ENCODE measurements at regions not wholly inside any gene's neighbourhood (a gene's known extent, or its start where the extent isn't known, plus 50 kb on each side); places are given as distances from the start of the nearest gene placed in this dataset.

DNA sequence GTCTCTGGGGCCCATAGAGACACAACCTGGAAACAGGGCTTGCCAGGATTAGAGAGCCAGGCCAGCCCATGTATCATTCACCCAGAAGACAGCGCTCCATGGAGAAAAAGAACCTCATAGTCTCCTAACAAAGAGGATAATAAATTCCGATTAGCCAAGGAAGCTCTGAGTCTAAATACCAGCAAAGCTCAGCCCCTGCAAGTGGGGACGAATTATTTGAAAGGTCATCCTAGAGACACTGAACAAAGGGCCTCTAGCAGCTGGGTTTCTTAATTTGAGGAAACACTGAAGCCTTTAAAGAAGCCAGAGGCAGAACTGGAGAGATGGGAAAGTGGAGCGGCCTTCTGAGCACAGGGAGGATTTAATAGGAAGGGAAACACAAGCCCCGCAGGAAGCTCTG is 287.1 kb upstream of the ZNF462 start:
- DNase-seq = no peak

GRCh38 chr9:106576232-106576760 is 286.7 kb upstream of the ZNF462 start:
- DNase-seq = no peak

GRCh38 chr9:106577121-106577520 is 285.8 kb upstream of the ZNF462 start:
- DNase-seq = no peak

DNA sequence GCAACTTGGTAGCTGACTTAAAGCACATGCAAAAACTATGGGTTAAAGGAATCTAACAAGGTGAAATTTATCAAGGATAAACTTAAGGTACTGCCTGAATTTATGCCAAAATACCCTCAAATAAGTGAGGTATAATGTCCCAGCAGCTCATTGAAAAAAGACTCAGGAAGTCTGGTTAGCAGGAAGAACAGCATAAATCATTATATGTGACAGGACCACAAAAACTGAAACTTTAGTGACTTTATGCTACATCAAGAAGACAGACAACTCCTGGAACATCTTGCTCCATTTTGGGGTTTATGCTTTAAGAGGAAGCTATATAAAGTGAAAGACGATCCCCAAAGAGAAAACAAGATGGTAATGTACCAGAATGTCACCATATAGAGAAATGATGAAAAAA is 282.4 kb upstream of the ZNF462 start:
- no peak for DNase-seq

DNA sequence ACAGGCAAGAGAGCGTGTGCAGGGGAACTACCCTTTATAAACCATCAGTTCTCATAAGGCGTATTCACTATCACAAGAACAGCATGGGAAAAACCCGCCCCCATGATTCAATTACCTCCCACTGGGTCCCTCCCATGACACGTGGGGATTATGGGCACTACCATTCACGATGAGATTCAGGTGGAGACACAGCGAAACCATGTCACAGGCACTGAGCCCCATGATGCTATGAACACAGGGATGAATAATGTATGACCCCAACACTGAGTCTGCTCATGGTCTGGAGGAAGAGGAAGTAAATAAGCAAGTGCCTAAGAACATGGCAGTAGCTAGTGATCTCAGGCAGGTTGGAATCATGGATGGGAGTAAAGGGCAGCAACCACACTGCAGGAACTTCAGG is 281.0 kb upstream of the ZNF462 start:
- DNase-seq = no peak

- DNase-seq = no peak
Measured at GRCh38 chr9:106583751-106584150, 279.2 kb upstream of the ZNF462 start.

DNA sequence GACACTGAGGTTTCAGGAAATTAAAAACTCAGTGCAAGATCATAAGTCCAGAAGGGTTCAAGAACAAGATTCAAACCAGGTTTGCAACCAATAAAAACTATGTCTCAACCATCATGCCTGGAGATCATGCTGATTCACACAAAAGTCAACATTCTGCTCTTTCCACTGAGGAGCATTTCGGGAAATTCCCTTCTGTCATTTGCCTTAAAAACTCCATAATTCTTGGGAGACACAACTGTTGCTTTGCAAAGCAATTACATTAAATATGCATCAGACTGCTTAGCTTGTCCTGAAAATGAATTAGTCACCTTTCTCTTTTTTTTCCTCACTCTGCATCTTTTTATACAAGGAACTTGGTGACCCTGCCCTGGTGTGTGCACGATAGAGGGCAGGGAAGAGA is 275.9 kb upstream of the ZNF462 start:
- DNase-seq = no peak

DNA sequence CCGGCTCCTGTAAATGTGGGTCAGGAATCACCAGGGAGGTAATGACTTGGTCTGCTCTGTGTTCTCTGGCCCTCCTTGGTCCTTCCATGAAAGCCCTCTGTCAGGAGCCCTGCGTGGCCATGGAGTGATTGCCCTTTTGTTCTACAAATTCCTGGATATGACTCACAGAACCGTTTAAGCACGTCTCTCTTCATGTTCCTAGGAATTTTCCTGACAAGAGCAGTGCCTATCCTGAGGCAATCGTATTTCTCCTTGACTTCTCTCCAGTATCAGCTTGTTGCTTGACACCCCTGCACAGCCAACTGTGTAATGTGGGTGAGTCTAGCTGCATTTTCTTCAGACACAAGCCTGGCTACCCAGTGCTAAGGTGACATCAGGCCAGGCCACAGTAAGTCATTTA is 274.3 kb upstream of the ZNF462 start:
- no peak for DNase-seq

DNA sequence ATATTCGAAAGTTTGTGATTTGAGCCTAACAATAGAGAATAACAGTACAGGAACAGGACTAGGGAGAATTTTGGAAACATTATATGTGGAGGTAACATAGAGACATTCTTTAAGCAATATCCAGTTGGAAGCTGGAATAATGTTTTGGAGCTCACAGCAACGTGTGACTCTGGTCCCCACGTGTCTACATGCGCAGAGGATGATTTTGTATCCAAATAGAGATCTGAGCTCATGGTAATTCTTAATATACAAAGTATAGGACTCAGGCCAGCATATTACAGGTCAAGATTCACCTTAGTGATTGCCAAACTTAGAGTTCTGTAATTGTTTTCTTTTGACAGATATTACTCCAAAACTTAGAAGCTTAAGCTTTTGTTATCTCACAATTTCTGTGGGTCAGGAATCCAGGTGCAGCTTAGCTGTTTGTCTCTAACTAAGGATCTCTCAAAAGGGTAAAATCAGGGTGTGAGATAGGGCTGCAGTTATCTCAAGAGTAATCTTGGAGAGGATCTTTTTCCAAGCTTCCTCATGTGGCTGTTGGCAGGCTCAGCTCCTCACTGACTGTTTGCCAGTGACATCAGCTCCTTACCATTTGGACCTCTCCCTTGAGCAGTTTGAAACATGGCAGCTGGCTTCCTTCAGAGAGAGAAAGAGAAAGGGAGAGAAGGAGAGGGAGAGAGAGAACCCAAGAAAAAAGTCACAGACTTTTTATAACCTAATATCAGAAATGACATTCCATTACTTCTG is 272.0 kb upstream of the ZNF462 start:
- no peak for DNase-seq

- DNase-seq = no peak
Measured at GRCh38 chr9:106593201-106593600, 269.8 kb upstream of the ZNF462 start.

- DNase-seq = no peak
Measured at GRCh38 chr9:106596984-106597383, 266.0 kb upstream of the ZNF462 start.

DNA sequence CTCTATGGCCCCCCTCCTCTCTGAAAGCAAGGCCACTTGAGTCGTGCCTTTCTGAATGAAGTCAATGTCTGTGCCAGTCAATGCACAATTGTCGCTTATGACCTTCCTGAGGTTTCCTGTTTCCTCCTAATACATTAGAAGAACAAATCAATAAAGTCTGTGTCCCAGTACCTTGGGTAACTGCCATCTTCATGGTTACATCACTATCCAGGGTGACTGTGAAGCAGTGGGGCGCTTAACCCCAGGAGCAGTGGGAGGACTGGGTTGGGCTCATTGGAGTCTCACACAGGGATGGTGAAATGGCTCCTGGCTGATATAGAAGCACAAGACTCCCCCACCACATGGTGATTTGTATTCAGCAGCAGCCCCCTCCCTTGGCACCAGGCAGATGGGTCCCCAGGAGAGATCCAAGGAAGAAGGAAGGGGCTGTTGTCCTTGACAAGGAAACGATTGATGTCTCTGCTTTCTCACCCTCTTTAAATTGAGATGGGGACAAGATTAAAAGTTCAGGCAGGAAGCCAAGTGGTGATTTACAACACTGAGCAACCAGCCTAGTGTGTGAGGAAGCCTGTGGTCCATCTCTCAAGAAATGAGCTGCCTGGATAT is 261.9 kb upstream of the ZNF462 start:
- DNase-seq = no peak

- DNase-seq = no peak
Measured at GRCh38 chr9:106602344-106602743, 260.6 kb upstream of the ZNF462 start.

GRCh38 chr9:106613250-106613737 is 249.7 kb upstream of the ZNF462 start:
- DNase-seq = no peak

DNA sequence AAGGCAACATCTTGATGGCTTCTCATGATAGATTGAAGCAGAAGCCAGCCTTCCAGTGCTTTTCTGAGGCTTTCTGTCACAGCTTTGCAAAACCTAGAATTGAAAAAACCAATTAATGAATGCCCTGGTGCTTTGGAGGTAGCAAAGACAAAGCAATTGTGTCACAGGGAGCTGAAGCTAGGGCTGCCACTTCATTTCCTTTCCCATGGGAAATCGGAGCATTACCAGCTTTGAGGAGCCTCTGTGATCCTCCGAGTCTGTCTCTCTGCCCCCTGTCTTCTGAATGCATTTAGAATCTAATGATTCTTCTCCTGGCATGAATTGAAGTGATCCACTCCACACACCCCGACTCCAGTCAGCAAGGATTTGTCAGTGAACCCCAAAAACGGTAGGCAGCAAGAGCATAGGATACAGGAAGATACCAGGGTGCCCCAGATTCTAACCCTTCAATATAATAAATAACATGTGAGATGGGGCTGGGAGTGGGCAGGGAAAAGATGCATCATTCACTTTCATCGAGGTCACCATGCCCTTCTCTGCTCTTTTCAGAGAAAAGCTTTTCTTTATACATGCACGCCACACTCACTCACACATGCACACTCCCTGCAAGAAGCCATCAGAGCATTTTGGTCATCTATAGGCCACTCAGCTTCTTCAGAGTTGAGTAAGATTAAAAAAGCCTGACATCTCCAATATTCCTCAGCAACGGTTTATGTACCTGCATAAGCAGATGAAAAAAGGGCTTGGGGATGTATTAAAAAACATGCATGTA is 247.7 kb upstream of the ZNF462 start:
- no peak for DNase-seq

DNA sequence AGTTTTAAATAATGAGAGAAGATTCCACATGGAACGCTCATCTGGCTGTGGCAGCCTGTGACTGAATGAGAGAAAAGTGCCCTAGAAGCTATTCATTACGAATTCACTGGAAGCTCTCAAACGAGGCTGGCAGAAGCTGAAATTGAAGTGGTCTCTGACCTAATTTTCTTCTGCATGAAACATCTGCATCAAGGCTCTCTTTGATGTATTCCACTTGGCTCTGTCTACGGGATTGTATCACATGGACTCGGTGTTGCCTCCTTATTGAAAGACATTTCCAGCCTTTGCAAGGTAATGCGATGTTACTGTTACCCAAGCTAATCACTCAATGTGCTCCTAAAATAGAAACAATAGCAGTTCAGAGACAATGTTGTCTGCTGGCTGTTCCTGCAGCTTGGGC is 246.9 kb upstream of the ZNF462 start:
- no peak for DNase-seq

- DNase-seq = no peak
Measured at GRCh38 chr9:106616851-106617345, 246.1 kb upstream of the ZNF462 start.

DNA sequence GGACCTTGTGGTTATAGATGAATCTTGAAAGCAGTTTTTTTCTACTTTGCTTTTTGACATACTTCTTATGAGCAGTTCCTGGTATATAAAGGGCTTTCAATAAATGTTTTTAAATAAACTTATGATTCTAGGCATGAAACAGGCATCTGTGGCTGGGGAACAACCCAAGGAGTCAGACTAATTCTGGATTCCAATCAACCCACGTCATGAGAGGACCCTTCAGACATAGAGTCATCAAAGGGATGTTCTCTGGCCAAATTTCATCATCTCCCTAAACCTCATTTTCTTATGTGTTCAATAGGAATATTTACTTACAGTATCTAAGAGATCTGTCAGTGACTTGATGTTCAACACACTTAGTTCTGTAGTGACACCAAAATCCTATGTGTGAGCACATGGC is 243.8 kb upstream of the ZNF462 start:
- no peak for DNase-seq

GRCh38 chr9:106620081-106620480 is 242.9 kb upstream of the ZNF462 start:
- no peak for DNase-seq

DNA sequence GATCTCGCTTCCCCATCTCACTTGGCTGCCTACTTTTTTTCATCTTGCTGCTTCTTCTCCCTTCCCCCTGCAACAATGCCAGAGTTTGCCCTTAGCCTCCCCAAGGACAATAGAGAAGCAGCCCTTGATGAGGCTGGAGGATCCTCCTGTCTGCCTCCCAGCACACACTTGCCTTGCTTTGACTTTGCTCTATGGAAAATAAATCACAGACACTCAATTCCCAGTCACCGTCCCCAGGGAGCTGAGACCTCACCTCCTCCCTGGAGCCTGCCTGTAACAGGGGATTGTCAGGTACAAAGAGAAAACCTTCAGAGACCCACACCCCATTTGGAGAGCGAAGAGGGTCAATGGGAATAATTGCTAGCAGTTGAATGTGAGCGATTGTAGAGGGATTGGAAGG is 242.1 kb upstream of the ZNF462 start:
- DNase-seq = no peak

GRCh38 chr9:106621313-106622163 is 241.4 kb upstream of the ZNF462 start:
- DNase-seq = no peak

GRCh38 chr9:106622164-106622487 is 240.8 kb upstream of the ZNF462 start:
- DNase-seq = no peak

DNA sequence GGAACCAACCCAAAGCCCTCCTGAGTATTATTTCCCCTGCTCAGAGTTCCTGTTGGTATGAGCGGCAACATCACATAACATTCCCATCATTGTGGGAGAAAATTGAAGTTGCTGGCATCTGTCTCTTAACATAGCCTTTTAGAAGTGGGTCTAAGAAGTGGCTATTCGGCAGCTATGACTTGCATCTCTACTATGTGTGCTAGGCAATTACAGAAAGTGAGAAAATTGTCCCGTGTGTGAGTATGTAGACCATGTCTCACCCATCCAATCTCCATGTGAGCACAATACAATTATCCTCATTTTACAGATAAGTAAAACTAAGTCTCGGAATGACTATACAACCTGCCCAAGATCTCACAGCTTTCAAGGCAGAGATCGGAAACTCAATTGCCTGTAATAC is 239.4 kb upstream of the ZNF462 start:
- no peak for DNase-seq

All from CD4-positive, alpha-beta T cell treated with Interleukin-17A for 4 hours (primary cell).